Activated T-cell treated with anti-CD3 and anti-CD28 coated beads, Interleukin-2, amount 50 U/mL, for 24 hours (primary cell): ENCODE measurements at regions not wholly inside any gene's neighbourhood (a gene's known extent, or its start where the extent isn't known, plus 50 kb on each side); places are given as distances from the start of the nearest gene placed in this dataset.
"Not testable (repeated sequence)": the region's sequence is repeated elsewhere in the genome, so short reads cannot be mapped to it uniquely, and the experiment has no call there.

ENCODE experiments used
- DNase-seq: peaks from one replicate; pipeline ENCODE4 v3.0.0-alpha.2; 2020
- H3K27ac Mint-ChIP-seq: 2 replicates; pipeline ENCODE4 v1.8.0; 2020; ENCODE audit warnings: mild to moderate bottlenecking, mixed read lengths
- H3K27me3 Mint-ChIP-seq: 2 replicates; pipeline ENCODE4 v1.8.0; 2020; ENCODE audit warnings: mixed read lengths
- H3K36me3 Mint-ChIP-seq: 2 replicates; pipeline ENCODE4 v1.8.0; 2020; ENCODE audit warnings: low read depth, mixed read lengths
- H3K4me1 Mint-ChIP-seq: 2 replicates; pipeline ENCODE4 v1.8.0; 2020; ENCODE audit warnings: low read depth, mixed read lengths
- H3K4me3 Mint-ChIP-seq: 2 replicates; pipeline ENCODE4 v1.8.0; 2020; ENCODE audit warnings: mild to moderate bottlenecking, moderate library complexity, mixed read lengths
- H3K9me3 Mint-ChIP-seq: 2 replicates; pipeline ENCODE4 v1.8.0; 2020; ENCODE audit warnings: mixed read lengths

DNA sequence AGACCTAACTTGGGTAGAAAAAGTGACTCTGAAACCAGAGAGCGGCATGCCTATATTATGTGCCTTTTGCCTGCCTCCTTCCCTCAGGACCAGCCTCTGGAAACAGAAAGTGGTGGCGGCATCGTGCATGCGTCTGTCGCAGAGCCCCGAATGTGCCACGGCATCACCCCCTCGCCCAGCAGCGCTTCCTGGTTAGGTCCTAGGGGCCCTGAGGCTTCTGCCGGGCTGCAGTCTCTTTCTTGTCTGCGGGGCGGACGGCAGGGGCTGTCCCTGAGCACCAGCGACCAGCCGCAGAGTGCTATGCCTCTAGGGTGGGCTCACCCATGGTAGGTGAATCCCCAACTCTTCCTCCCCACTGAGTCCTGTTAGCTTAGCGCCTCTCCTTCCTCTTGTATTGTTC, 68.7 kb downstream of the VSIG4 start:
- Mint-ChIP-seq H3K36me3 (no peaks in the 10 kb centered on the region), H3K27me3 (peaks cover 26% of the 10 kb centered on the region), H3K4me1 (no peaks in the 10 kb centered on the region), H3K4me3 (no peak overlapping the region), H3K9me3 (no peaks in the 10 kb centered on the region), H3K27ac (no peak overlapping the region)
- no peak for DNase-seq

DNA sequence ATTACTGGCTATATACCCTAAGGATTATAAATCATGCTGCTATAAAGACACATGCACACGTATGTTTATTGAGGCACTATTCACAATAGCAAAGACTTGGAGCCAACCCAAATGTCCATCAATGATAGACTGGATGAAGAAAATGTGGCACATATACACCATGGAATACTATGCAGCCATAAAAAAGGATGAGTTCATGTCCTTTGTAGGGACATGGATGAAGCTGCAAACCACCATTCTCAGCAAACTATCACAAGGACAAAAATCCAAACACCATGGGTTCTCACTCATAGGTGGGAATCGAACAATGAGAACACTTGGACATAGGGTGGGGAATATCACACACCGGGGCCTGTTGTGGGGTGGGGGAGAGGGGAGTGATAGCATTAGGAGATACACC, 72.7 kb downstream of the VSIG4 start:
- peaks cover 21% of the 10 kb centered on the region for H3K27me3 Mint-ChIP-seq
- H3K4me3 Mint-ChIP-seq, H3K36me3 Mint-ChIP-seq, DNase-seq, H3K4me1 Mint-ChIP-seq, H3K9me3 Mint-ChIP-seq, H3K27ac Mint-ChIP-seq: not testable (repeated sequence)

DNA sequence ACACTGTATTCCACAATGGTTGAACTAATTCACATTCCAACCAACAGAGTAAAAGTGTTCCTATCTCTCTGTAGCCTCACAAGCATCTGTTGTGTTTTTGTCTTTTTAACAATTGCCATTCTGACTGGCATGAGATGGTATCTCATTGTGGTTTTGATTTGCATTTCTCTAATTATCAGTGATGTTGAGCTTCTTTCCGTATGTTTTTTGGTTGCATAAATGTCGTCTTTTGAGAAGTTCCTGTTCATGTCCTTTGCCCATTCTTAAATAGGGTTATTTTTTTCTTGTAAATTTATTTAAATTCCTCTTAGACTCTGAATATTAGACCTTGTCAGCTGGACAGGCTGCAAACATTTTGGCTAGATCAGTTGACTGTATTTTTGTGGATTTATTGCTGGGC, 78.2 kb downstream of the VSIG4 start:
- H3K4me3 Mint-ChIP-seq = no peak overlapping the region
- DNase-seq = no peak
- H3K27me3 Mint-ChIP-seq = peaks cover 34% of the 10 kb centered on the region
- peaks cover 6% of the 10 kb centered on the region for H3K9me3 Mint-ChIP-seq
- H3K27ac Mint-ChIP-seq = no peak overlapping the region
- H3K4me1 Mint-ChIP-seq = no peaks in the 10 kb centered on the region
- H3K36me3 Mint-ChIP-seq = no peaks in the 10 kb centered on the region

DNA sequence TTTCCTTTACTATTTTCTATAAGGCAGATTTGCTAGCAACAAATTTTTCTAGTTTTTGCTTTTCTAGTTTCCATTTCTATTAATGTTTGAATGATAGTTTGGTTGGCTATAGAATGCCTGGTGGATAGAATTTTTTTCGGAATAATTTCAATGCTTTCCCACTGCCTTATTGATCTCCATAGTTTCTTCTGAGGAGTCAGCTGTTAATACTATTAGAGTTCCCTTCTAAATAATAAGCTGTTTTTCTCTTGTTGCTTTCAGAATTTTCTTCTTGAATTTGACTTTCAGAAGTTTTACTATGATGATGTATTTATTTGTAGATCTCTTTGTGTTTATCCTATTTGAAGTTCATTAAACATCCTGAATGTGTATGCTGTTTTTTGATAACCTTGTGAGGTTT, 91.8 kb downstream of the VSIG4 start:
- Mint-ChIP-seq H3K4me3 (no peak overlapping the region), H3K27ac (no peak overlapping the region), H3K27me3 (peaks cover 70% of the 10 kb centered on the region), H3K36me3 (no peaks in the 10 kb centered on the region), H3K4me1 (peaks cover 18% of the 10 kb centered on the region), H3K9me3 (peaks cover 6% of the 10 kb centered on the region)
- no peak for DNase-seq

DNA sequence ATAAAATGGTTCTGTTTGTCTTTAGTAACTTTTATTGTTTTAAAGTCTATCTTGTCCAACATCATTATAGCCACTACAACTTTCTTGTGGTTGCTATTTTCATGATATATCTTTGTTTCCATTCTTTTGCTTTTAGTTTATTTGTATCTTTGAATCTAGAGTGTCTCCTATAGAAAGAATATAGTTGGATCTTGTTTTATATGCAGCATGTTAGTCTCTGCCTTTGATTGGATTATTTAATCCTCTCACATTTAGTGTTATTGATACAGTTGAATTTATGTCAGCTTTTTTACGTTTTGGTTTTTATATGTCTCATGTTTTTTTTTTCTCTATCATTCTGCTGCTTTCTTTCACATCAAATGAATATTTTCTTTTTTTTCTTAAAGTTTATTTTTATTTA, 98.1 kb downstream of the VSIG4 start:
- peaks cover 22% of the 10 kb centered on the region for H3K9me3 Mint-ChIP-seq
- H3K27me3 Mint-ChIP-seq = peaks cover 62% of the 10 kb centered on the region
- no peaks in the 10 kb centered on the region for H3K36me3 Mint-ChIP-seq
- H3K27ac Mint-ChIP-seq = no peak overlapping the region
- peaks cover 10% of the 10 kb centered on the region for H3K4me1 Mint-ChIP-seq
- DNase-seq = no peak
- H3K4me3 Mint-ChIP-seq = no peak overlapping the region

DNA sequence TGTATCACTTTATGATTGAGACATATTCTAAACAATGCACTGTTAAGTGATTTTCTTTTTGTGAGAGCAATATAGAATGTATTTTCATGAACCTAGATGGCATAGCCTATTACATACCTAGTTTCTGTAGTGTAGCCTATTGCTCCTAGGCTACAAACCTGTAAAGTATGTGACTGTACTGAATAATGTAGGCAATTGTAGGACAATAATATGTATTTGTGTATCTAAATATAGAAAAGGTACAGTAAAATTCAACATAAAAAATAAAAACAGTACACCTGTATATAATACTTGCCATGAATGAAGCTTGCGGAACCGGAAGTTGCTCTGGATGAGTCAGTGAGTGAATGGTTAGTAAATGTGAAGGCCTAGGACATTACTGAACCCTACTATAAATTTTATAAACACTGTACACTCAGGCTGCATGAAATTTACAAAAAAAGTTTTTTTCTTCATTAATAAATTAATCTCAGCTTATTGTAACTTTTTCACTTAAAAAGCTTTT, 106.7 kb downstream of the VSIG4 start:
- Mint-ChIP-seq H3K4me1 (peaks cover 16% of the 10 kb centered on the region), H3K27ac (peak overlapping the region; percentile 7), H3K36me3 (peaks cover 3% of the 10 kb centered on the region), H3K4me3 (no peak overlapping the region), H3K27me3 (peaks cover 39% of the 10 kb centered on the region), H3K9me3 (peaks cover 8% of the 10 kb centered on the region)
- no peak for DNase-seq

DNA sequence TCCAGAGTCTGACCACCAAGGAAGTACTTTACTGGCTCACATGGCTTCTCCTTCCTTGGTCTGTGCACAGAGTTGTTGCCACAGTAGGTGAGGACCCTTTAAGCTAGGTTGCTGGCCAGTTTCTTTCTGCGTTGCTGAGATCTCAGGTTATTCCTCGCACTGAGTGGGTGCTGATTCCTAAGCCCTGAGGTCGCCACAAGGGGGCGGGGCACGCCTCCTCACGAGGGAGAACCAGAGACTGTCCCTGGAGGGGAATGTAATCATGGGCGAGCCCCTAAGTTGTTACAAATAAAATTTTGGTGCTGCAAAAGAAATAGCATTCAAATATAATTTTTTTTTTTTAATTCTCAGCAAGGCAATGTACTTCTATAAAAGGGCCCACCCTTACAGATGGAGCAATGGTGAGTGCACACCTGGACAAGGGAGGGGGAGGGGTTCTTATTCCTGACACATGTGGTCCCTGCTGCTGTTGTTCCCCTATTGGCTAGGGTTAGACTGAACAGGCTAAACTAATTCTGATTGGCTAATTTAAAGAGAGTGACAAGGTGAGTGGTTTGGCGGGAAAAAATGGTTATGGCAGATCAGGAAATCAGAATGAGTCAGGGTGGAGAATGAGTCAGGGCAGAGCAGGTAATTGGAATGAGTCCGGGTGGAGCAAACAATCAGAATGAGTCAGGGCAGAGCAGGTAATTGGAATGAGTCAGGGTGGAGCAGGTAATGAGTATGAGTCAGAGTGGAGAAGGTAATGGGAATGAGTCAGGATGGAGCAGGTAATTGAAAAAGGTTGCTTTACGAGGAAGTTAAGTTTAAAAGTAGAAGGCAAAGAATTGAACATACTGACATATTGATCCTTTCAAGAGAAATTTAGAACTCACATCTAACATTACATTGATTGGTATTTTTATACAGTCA, 107.5 kb downstream of the VSIG4 start:
- Mint-ChIP-seq H3K36me3 (peaks cover 4% of the 10 kb centered on the region), H3K4me1 (peaks cover 23% of the 10 kb centered on the region), H3K27me3 (peaks cover 36% of the 10 kb centered on the region), H3K4me3 (no peak overlapping the region), H3K27ac (peak overlapping the region; percentile 7), H3K9me3 (peaks cover 13% of the 10 kb centered on the region)
- DNase-seq = no peak

DNA sequence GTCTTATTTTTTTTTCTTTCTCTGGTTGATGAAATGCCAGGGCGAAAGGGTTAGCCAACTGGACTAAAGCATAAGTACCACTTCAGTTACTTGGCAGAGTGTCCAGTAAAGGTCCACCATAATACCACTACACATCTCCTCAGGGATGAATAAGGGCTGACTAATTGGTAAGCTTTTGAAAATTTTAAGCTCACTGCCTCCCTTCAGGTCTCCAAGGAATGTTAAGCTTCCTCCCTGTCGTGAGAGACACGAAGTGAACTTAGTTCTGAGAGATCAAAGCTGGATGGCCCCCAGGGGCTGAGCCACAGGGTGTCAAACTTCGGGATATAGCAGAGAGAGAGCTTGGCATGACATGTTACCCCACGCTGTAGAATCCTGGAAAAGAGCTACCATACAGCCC, 111.4 kb downstream of the VSIG4 start:
- Mint-ChIP-seq H3K9me3 (peaks cover 21% of the 10 kb centered on the region), H3K27ac (no peak overlapping the region), H3K27me3 (peaks cover 40% of the 10 kb centered on the region), H3K4me1 (peaks cover 60% of the 10 kb centered on the region), H3K36me3 (peaks cover 12% of the 10 kb centered on the region), H3K4me3 (no peak overlapping the region)
- DNase-seq = no peak

DNA sequence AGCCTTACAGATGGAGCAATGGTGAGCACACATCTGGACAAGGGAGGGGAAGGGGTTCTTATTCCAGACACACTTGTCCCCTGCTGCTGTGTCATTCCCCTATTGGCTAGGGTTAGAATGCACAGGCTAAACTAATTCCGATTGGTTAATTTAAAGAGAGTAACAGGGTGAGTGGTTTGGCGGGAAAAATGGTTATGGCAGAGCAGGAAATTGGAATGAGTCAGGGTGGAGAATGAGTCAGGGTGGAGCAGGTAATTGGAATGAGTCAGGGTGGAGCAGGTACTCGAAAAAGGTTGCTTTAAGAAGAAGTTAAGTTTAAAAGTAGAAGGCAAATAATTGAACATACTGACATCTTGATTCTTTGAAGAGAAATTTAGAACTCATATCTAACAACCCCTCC, 112.5 kb downstream of the VSIG4 start:
- H3K27me3 Mint-ChIP-seq = peaks cover 46% of the 10 kb centered on the region
- H3K4me3 Mint-ChIP-seq, DNase-seq: not testable (repeated sequence)
- peaks cover 17% of the 10 kb centered on the region for H3K9me3 Mint-ChIP-seq
- H3K36me3 Mint-ChIP-seq = peaks cover 12% of the 10 kb centered on the region
- H3K4me1 Mint-ChIP-seq = peaks cover 60% of the 10 kb centered on the region
- H3K27ac Mint-ChIP-seq = peak overlapping the region; percentile 5

DNA sequence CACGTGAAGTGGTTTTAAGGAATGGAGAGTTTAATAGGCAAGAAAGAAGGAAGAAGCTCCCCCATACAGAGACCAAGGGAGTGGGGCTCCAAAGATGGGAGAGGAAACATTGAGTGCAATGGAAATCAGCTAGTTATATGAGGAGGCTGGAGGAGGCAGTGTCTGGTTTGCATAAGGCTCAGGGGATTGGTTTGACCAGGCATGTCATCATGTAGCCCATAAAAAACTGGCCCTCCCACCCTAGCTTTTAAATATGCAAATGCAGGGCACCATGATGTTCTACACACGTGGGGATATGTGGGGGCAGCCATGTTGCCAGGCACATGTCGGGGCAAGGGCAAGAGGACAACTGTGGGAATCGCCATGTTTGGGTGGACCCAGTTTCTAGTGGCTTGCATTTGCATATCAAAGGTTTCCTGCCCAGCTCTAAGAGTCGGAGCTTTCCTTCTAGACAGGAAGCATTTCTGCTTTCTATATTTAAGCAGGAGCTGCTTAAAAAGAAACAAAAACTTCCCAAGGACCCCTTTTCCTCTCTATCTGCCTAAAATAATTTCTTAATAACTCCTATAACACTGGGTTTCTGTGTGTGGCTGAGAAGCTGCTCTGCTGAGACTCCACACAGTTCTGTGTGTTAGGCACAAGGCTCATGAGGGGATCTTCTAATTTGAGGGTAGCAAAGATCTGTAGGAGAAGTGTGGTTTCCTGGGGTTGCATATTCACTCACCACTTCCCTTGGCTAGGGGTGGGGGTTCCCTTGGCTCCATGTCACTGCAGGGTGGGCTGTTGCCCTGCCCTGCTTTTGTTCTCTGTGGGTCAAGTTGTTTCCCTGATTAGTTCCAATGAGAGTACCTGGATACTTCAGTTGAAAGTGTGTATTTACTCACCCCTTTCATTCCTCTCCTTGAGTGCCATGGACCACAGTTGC, 113.5 kb downstream of the VSIG4 start:
- Mint-ChIP-seq H3K4me3 (peak overlapping the region; percentile 15), H3K27ac (peak overlapping the region; percentile 80), H3K4me1 (peaks cover 58% of the 10 kb centered on the region), H3K27me3 (peaks cover 46% of the 10 kb centered on the region), H3K9me3 (peaks cover 13% of the 10 kb centered on the region), H3K36me3 (peaks cover 10% of the 10 kb centered on the region)
- peak; percentile 47 for DNase-seq

DNA sequence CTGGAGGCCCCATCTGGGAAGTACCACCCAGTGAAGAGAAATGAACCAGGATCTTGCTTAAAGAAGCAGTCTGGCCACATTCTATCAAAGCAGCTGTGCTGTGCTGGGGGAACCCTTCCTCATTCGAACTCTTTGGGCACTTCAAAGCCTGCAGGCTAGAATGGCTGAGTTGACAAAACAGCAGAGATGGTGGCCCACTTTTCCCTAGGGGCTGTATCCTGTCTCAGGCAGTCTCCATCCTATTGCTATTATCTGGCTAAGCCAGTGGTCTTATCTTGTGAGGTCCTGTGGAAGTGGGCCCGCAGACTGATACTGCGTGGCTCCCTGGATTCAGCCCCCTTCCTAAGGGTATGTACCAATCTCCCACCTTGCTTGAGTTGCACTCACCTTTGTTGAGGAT, 114.3 kb downstream of the VSIG4 start:
- Mint-ChIP-seq H3K27ac (peak overlapping the region; percentile 80), H3K36me3 (peaks cover 10% of the 10 kb centered on the region), H3K9me3 (peaks cover 13% of the 10 kb centered on the region), H3K4me1 (peaks cover 62% of the 10 kb centered on the region), H3K4me3 (peak overlapping the region; percentile 15), H3K27me3 (peaks cover 47% of the 10 kb centered on the region)
- DNase-seq = no peak

DNA sequence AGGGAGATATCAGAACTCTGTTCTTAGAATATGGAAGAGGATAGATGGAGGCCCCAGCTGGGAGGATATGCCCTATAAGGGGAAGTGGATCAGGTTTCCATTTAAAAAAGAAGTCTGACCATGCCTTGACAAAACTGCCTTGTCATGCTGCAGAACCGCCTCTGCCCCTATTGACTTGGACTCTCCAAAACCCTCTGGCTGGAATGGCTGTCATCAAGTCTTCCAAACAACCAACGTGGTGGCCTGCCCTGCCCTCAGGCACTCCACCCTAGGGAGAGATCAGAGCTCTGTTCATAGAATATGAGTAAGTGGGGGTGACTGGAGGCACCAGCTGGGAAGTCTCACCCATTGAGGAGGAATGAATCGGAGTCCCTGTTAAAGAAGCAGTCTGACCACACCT, 114.9 kb downstream of the VSIG4 start:
- Mint-ChIP-seq H3K4me1 (peaks cover 62% of the 10 kb centered on the region), H3K9me3 (peaks cover 13% of the 10 kb centered on the region), H3K4me3 (no peak overlapping the region), H3K36me3 (peaks cover 10% of the 10 kb centered on the region), H3K27me3 (peaks cover 53% of the 10 kb centered on the region), H3K27ac (no peak overlapping the region)
- no peak for DNase-seq

DNA sequence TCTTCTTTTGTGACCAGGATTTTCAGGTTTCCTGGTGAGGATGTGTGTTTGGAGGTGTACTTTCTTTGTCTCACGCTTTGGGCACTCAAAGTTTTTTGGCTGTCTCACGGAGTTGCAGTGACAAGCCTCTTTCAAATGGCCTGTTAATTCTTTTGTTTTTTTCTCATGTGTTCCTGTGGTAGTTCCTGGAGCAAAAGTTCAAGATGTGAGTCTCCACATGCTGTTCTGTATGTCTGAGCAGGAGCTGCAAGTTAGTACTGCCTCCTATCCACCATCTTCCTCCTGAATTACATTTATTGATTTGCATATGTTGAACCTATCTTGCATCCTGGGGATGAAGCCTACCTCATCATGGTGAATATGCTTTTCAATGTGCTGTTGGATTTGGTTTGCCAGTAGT, 118.5 kb downstream of the VSIG4 start:
- peaks cover 43% of the 10 kb centered on the region for H3K4me1 Mint-ChIP-seq
- H3K4me3 Mint-ChIP-seq = no peak overlapping the region
- H3K36me3 Mint-ChIP-seq = peaks cover 7% of the 10 kb centered on the region
- H3K9me3 Mint-ChIP-seq = peaks cover 8% of the 10 kb centered on the region
- no peak overlapping the region for H3K27ac Mint-ChIP-seq
- DNase-seq = no peak
- H3K27me3 Mint-ChIP-seq = peaks cover 63% of the 10 kb centered on the region

DNA sequence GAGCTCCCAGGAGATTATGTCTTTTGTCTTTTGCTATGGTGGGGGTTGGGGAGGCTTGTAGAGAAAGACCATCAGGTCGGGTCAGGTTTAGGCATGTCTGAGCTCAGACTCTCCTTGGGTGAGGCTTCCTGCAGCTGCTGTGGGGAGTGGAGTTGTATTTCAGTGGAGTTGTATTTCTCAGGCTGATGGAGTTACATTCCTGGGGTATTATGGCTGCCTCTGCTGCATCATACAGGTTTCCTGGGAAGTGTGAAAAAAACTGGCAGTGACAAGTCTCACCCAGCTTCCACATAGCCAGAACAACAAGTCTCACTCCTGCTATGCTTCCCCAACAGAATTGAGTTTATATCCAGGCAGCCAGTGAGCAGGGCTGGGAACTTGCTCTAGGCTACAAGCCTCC, 119.3 kb downstream of the VSIG4 start:
- peaks cover 63% of the 10 kb centered on the region for H3K27me3 Mint-ChIP-seq

More for the DNA sequence above, 119.3 kb downstream of the VSIG4 start:
- Mint-ChIP-seq H3K4me1 (peaks cover 35% of the 10 kb centered on the region), H3K9me3 (peaks cover 4% of the 10 kb centered on the region), H3K36me3 (peaks cover 2% of the 10 kb centered on the region), H3K27ac (no peak overlapping the region), H3K4me3 (no peak overlapping the region)
- no peak for DNase-seq
